NT2/D1 (cell line): ENCODE measurements at regions not wholly inside any gene's neighbourhood (a gene's known extent, or its start where the extent isn't known, plus 50 kb on each side); places are given as distances from the start of the nearest gene placed in this dataset.
"Not testable (repeated sequence)": the region's sequence is repeated elsewhere in the genome, so short reads cannot be mapped to it uniquely, and the experiment has no call there.

Experiments
- DNase-seq: peaks from one replicate; pipeline ENCODE4 v3.0.0-alpha.2; 2011; ENCODE audit warnings: low read depth, low spot score
- H3K27me3 ChIP-seq: 2 replicates; pipeline ENCODE4 v1.6.0; 2011; ENCODE audit warnings: mild to moderate bottlenecking; ENCODE audit not compliant: insufficient read length, insufficient read depth
- H3K36me3 ChIP-seq: 2 replicates; pipeline ENCODE4 v1.6.1; 2011; ENCODE audit warnings: mild to moderate bottlenecking, low read length, mixed read lengths; ENCODE audit not compliant: insufficient read depth, insufficient read length
- H3K4me1 ChIP-seq: 2 replicates; pipeline ENCODE4 v1.5.1; 2011; ENCODE audit not compliant: insufficient read depth, insufficient read length
- H3K4me3 ChIP-seq: 2 replicates; pipeline ENCODE4 v1.5.1; 2011; ENCODE audit warnings: low read depth; ENCODE audit not compliant: insufficient read length
- H3K9ac ChIP-seq: 2 replicates; pipeline ENCODE4 v1.6.0; 2011; ENCODE audit warnings: low read depth; ENCODE audit not compliant: insufficient read length
- H3K9me3 ChIP-seq: 2 replicates; pipeline ENCODE4 v1.5.1; 2011; ENCODE audit warnings: mild to moderate bottlenecking, low read length; ENCODE audit not compliant: insufficient read depth
- SUZ12 ChIP-seq: IDR thresholded peaks from 2 replicates; pipeline ENCODE4 v1.6.1; 2011; ENCODE audit not compliant: insufficient read length, insufficient read depth; ENCODE audit errors: extremely low read depth
- YY1 ChIP-seq: IDR thresholded peaks from 2 replicates; pipeline ENCODE4 v1.6.1; 2011; ENCODE audit not compliant: insufficient read length, insufficient read depth
- ZNF274 ChIP-seq: IDR thresholded peaks from 2 replicates; pipeline ENCODE4 v1.6.1; 2011; ENCODE audit warnings: mild to moderate bottlenecking, low read depth, low read length

DNA sequence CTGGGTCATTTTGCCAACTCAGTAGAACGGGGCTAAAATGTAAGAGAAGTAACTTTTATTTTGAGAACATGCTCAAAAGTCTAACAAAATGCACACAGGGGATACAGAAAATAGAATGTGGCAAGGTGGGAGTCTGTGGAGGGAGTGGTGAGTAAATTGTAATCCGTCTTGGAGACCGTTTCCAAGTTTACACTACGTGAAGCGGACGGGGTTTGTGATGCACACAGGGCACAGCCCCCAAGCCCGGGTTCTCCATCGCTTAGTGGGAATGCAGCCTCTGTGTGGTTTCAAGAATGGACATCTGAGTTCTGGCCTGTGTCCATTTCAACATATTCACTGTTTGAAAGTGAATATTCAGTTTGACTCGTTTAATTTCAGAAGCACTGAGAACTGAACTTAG, 65.0 kb upstream of the TMEM18 start:
- Histone ChIP-seq H3K36me3 (no peaks in the 10 kb centered on the region), H3K9ac (no peak overlapping the region), H3K4me1 (no peaks in the 10 kb centered on the region), H3K4me3 (no peak overlapping the region), H3K27me3 (no peaks in the 10 kb centered on the region), H3K9me3 (no peaks in the 10 kb centered on the region)
- no peak for DNase-seq
- no peak for TF ChIP-seq ZNF274
- TF ChIP-seq SUZ12, result no peak
- no peak for TF ChIP-seq YY1

GRCh38 chr2:741195-741496, 63.9 kb upstream of the TMEM18 start:
- Histone ChIP-seq H3K36me3 (no peaks in the 10 kb centered on the region), H3K4me3 (peak overlapping the region; percentile 55), H3K27me3 (no peaks in the 10 kb centered on the region), H3K4me1 (no peaks in the 10 kb centered on the region), H3K9me3 (no peaks in the 10 kb centered on the region), H3K9ac (peak overlapping the region; percentile 29)
- DNase-seq, result no peak
- no peak for TF ChIP-seq ZNF274
- TF ChIP-seq SUZ12, result no peak
- TF ChIP-seq YY1, result no peak

DNA sequence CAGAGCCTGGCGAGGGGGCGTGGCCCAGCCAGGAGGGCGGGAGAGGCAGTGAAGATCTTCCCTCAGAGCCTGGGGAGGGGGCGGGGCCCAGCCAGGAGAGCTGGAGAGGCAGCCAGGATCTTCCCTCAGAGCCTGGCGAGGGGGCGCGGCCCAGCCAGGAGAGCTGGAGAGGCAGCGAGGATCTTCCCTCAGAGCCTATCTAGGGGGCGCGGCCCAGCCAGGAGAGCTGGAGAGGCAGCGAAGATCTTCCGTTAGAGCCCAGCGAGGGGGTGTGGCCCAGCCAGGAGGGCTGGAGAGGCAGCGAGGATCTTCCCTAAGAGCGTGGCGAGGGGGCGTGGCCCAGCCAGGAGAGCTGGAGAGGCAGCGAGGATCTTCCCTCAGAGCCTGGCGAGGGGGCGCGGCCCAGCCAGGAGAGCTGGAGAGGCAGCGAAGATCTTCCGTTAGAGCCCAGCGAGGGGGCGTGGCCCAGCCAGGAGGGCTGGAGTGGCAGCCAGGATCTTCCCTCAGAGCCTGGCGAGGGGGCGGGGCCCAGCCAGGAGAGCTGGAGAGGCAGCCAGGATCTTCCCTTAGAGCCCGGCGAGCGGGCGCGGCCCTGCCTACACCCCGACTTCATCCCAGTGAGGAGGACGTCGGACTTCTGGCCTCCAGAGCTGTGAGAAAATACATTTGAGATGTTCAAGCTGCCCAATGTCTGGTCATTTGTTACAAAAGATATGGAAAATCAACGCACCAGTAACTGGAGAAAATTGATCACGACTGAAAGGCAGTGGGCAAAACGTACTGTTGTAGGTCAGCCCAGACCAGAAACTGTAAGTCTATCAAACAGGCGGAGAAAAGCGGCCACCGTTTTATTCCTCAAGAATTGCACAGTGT, 63.4 kb upstream of the TMEM18 start:
- peak; percentile 100 for DNase-seq
- not testable (repeated sequence) for H3K4me1 ChIP-seq, H3K9me3 ChIP-seq, H3K36me3 ChIP-seq, H3K27me3 ChIP-seq
- H3K9ac ChIP-seq, result peak overlapping the region; percentile 29
- H3K4me3 ChIP-seq, result peak overlapping the region; percentile 55

DNA sequence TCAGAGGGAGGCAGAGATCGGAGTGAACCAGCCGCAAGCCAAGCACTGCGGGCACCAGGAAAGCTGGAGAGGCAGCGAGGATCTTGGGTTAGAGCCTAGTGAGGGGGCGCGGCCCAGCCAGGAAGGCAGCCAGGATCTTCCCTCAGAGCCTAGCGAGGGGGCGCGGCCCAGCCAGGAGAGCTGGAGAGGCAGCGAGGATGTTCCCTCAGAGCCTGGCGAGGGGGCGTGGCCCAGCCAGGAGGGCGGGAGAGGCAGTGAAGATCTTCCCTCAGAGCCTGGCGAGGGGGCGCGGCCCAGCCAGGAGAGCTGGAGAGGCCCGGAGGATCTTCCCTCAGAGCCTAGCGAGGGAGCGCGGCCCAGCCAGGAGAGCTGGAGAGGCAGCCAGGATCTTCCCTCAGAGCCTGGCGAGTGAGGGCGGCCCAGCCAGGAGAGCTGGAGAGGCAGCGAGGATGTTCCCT, 62.7 kb upstream of the TMEM18 start:
- Histone ChIP-seq H3K9ac (peak overlapping the region; percentile 80), H3K4me3 (peak overlapping the region; percentile 55)
- H3K27me3 ChIP-seq, H3K9me3 ChIP-seq, H3K4me1 ChIP-seq, H3K36me3 ChIP-seq: not testable (repeated sequence)
- peak; percentile 96 for DNase-seq

DNA sequence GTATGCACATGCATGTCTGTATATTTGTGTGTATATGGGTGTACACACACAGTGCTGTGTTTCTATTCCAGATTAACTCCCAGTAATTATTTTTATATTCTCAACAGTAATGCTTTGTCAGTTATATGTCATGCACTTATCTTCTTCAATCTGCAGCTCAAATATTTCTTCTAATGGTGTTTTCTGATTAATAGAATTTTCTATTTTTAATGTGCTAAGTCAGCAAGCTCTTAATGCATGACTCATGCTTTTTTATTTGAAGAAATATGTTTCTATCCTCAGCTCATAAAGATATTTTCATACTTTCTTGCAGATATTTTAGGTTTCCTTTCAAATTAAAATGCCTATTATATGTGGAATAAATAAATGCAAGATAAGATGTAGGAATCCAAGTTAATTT, 59.7 kb upstream of the TMEM18 start:
- no peak for DNase-seq
- H3K9me3 ChIP-seq, result no peaks in the 10 kb centered on the region
- H3K4me3 ChIP-seq, result no peak overlapping the region
- H3K36me3 ChIP-seq, result no peaks in the 10 kb centered on the region
- no peak overlapping the region for H3K9ac ChIP-seq
- H3K4me1 ChIP-seq, result no peaks in the 10 kb centered on the region
- TF ChIP-seq YY1 (no peak), ZNF274 (no peak), SUZ12 (no peak)
- H3K27me3 ChIP-seq, result no peaks in the 10 kb centered on the region

- Histone ChIP-seq H3K9ac (no peak overlapping the region), H3K27me3 (no peaks in the 10 kb centered on the region)
- DNase-seq, result no peak
Observed at GRCh38 chr2:735670-736218, 58.5 kb upstream of the TMEM18 start.

GRCh38 chr2:734496-734895, 57.3 kb upstream of the TMEM18 start:
- no peak for DNase-seq
- no peak overlapping the region for H3K9ac ChIP-seq
- no peaks in the 10 kb centered on the region for H3K9me3 ChIP-seq
- H3K36me3 ChIP-seq, result no peaks in the 10 kb centered on the region
- no peak overlapping the region for H3K4me3 ChIP-seq
- no peak for TF ChIP-seq ZNF274
- TF ChIP-seq YY1, result no peak
- no peak for TF ChIP-seq SUZ12
- H3K27me3 ChIP-seq, result no peaks in the 10 kb centered on the region
- H3K4me1 ChIP-seq, result no peaks in the 10 kb centered on the region

More at GRCh38 chr2:735670-736218, 58.5 kb upstream of the TMEM18 start:
- Histone ChIP-seq H3K4me1 (no peaks in the 10 kb centered on the region), H3K4me3 (no peak overlapping the region), H3K9me3 (no peaks in the 10 kb centered on the region), H3K36me3 (no peaks in the 10 kb centered on the region)
- TF ChIP-seq SUZ12 (no peak), YY1 (no peak), ZNF274 (no peak)
